GM18907 (cell line): ENCODE measurements at regions not wholly inside any gene's neighbourhood (a gene's known extent, or its start where the extent isn't known, plus 50 kb on each side); places are given as distances from the start of the nearest gene placed in this dataset.
A peak's percentile ranks its signal among the peaks of the same experiment; 100 is the strongest.

Source experiments
- ATAC-seq: cut with Tn5 transposase; IDR thresholded peaks from one replicate; pipeline ENCODE4 v1.9.1; 2021; ENCODE audit warnings: mild to moderate bottlenecking, moderate library complexity; ENCODE audit not compliant: unreplicated experiment

- ATAC-seq = no peak
These were observed 121.2 kb upstream of the ADARB2 start for GRCh38 chr10:1858547-1858946.

- no peak for ATAC-seq
These were observed 120.7 kb upstream of the ADARB2 start for GRCh38 chr10:1858048-1858447.

GRCh38 chr10:1855911-1856310 is 118.6 kb upstream of the ADARB2 start:
- ATAC-seq = no peak

- ATAC-seq = no peak
These were observed 116.9 kb upstream of the ADARB2 start for GRCh38 chr10:1854271-1854670.

- no peak for ATAC-seq
These were observed 116.5 kb upstream of the ADARB2 start for GRCh38 chr10:1853801-1854200.

- no peak for ATAC-seq
These were observed 115.5 kb upstream of the ADARB2 start for GRCh38 chr10:1852841-1853240.

- ATAC-seq = no peak
These were observed 114.4 kb upstream of the ADARB2 start for GRCh38 chr10:1851762-1852161.

GRCh38 chr10:1850971-1851527 is 113.7 kb upstream of the ADARB2 start:
- no peak for ATAC-seq

GRCh38 chr10:1847361-1847760 is 110.0 kb upstream of the ADARB2 start:
- ATAC-seq = no peak

- no peak for ATAC-seq
These were observed 108.7 kb upstream of the ADARB2 start for GRCh38 chr10:1846032-1846431.

GRCh38 chr10:1841759-1842158 is 104.4 kb upstream of the ADARB2 start:
- no peak for ATAC-seq

GRCh38 chr10:1829712-1830111 is 92.4 kb upstream of the ADARB2 start:
- no peak for ATAC-seq

GRCh38 chr10:1824928-1825327 is 87.6 kb upstream of the ADARB2 start:
- peak; percentile 76 for ATAC-seq

- ATAC-seq = no peak
These were observed 77.2 kb upstream of the ADARB2 start for GRCh38 chr10:1814556-1814955.

- ATAC-seq = no peak
These were observed 71.9 kb upstream of the ADARB2 start for GRCh38 chr10:1809139-1809741.

- ATAC-seq = no peak
These were observed 70.6 kb upstream of the ADARB2 start for GRCh38 chr10:1807924-1808323.

GRCh38 chr10:1807196-1807595 is 69.9 kb upstream of the ADARB2 start:
- no peak for ATAC-seq

GRCh38 chr10:1802413-1802812 is 65.1 kb upstream of the ADARB2 start:
- no peak for ATAC-seq

- no peak for ATAC-seq
These were observed 51.1 kb upstream of the ADARB2 start for GRCh38 chr10:1788401-1788800.
